GM13976 (cell line): ENCODE measurements at regions not wholly inside any gene's neighbourhood (a gene's known extent, or its start where the extent isn't known, plus 50 kb on each side); places are given as distances from the start of the nearest gene placed in this dataset.
"Not testable (repeated sequence)": the region's sequence is repeated elsewhere in the genome, so short reads cannot be mapped to it uniquely, and the experiment has no call there.

ENCODE experiments used
- DNase-seq: peaks from one replicate; pipeline ENCODE4 v3.0.0; 2012; ENCODE audit warnings: low spot score
- in situ Hi-C: fragments of 300-500 bp; cut with MboI; formaldehyde crosslinking; loops from one replicate; pipeline ENCODE4 v1.12.0; 2022; ENCODE audit warnings: low sequenced_read_pairs, mixed read lengths, inconsistent platforms; ENCODE audit not compliant: unreplicated experiment
- TF ChIP-seq, protein P1 (sequence below): IDR thresholded peaks from 2 replicates; pipeline ENCODE4 v1.5.1; 2012; ENCODE audit warnings: borderline replicate concordance, mild to moderate bottlenecking; ENCODE audit not compliant: insufficient read depth; ENCODE audit errors: extremely low read depth, missing control alignments, control extremely low read depth

DNA sequence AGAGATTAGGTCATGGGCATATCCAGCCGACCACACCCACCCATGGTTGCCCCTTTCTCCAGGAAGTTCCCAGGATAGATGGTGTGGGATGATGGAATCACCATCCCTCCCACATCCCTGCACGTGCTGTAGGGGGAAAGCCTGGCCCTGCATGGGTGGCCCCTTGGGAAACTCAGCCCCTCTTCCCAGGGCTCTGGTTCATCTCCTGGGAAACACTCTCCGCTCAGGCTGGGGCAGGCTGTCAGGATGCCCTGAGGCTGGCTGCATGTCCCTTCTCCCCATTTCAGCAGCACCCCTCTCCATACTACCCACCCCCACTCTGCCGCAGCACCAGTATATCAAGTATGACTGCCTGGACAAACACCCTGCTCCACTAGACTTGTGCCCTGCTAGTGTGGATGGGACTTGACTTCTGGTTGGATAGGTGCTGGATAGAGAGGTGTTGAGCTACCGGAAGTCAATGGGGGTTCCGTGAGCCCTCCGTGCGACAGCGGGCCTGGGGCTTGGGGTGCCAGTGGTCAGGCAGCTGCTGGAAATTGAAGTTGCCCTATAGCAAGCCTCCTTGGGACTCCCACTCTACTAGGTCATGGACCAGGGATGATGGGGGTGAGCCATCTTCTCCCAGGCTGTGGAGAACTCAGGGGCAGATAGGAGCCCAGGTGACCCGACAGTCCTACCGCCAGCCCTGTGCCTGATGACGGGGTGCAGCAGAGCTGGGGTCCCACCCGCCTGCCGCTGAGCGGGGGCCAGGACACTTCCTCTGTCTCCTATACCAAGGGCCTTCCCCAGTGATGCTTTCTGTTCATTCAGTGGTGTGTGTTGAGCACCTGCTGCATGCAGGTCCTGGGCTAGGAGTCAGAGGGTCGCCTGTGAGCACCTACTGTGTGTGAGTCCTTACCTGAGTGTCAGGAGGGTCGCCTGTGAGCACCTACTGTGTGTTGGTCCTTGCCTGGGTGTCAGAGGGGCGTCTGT, 69.4 kb upstream of the COL5A1 start:
- DNase-seq: peak; percentile 53
- TF ChIP-seq, protein P1, sequence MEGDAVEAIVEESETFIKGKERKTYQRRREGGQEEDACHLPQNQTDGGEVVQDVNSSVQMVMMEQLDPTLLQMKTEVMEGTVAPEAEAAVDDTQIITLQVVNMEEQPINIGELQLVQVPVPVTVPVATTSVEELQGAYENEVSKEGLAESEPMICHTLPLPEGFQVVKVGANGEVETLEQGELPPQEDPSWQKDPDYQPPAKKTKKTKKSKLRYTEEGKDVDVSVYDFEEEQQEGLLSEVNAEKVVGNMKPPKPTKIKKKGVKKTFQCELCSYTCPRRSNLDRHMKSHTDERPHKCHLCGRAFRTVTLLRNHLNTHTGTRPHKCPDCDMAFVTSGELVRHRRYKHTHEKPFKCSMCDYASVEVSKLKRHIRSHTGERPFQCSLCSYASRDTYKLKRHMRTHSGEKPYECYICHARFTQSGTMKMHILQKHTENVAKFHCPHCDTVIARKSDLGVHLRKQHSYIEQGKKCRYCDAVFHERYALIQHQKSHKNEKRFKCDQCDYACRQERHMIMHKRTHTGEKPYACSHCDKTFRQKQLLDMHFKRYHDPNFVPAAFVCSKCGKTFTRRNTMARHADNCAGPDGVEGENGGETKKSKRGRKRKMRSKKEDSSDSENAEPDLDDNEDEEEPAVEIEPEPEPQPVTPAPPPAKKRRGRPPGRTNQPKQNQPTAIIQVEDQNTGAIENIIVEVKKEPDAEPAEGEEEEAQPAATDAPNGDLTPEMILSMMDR: no peak
- in situ Hi-C loops: no loop called here

DNA sequence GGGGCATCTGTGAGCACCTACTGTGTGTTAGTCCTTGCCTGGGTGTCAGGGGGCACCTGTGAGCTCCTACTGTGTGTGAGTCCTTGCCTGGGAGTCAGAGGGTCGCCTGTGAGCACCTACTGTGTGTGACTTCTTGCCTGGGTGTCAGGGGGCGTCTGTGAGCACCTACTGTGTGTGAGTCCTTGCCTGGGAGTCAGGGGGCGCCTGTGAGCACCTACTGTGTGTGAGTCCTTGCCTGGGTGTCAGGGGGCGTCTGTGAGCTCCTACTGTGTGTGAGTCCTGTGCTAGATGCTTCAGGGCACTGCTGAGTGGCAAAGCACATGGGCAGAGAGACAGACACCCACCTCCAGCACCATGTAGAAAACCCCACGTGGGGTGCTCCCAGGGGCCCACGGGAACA, 66.9 kb upstream of the COL5A1 start:
- DNase-seq, in situ Hi-C loops: not testable (repeated sequence)

DNA sequence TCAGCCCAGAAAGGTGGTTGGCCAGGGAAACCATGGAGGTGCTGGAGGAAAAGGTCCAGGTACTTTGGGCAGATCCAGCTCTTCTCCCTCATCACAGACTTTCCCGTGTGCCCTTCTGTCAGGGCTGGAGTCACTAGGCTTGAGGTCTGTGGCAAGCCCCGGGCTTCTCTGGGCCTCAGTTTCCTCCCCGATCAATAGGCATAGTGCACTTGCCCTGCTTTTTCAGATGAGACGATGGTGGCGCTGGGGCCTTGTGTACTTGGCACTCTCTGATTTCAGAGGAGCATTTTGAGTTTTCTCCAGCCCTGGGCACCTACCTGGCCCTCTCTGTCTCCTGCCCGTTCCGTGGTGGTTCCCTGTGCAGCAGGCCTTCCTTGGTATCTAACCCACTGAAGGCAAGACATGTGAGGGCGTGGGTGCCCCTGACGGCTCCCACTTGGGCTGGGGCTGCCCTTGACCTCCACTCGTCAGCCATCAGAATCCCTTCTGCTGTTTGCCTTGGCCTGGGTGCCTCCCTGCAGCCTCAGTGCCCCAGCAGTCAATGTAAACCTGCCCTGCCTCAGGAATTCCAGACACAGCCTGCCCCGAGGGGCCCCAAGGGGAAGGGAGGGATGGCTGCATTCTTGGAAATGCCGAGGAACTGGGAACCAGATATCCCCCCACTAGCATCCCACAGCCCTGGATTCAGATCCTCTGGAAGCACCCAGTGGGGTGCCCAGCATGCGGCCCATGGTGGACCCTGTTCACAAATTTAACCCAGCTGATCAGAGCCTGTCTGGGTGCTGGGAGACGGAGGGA, 66.3 kb upstream of the COL5A1 start:
- TF ChIP-seq, protein P1: no peak
- in situ Hi-C loops: no loop called here
- DNase-seq: no peak

DNA sequence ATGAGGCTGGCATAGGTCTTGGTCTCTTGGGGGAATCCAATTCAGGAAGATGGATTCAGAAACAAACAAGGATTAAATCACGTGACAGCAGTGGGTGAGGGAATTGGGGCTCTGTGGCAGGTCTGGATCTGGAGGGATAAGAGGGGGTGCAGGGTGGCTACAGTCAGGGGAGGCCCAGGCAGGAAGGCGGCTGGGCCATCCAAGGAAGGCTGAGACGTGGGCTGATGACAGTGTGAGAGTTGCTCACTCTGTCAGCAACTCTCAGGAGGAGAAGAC, 65.8 kb upstream of the COL5A1 start:
- in situ Hi-C loops: no loop called here
- TF ChIP-seq, protein P1: no peak
- no peak for DNase-seq

DNA sequence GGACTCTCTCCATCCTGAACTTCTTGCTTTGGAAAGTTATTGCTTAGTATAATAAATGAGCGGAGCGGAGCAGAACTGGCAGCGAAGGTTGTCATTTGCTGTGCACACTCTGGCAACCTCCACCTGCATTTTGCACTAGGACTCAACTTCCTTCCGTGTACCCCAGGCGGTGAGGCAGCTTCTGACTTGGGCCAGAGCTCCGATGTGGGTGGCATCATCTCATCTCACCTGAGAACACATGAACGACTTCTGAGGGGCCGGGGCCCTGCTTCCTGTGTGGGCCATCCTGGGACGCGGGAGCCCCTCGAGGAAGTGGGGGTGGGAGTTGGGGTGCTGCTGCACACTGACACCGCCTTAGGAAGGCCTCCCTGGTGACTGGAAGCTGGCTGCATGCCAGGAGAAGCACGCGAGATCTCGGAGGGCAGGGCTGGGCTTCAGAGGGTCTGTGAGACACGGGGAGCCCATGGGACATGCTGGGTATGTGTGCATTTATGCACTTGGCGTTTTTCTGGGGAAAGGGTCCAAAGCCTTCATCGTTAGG, 56.5 kb upstream of the COL5A1 start:
- in situ Hi-C loops: no loop called here

DNA sequence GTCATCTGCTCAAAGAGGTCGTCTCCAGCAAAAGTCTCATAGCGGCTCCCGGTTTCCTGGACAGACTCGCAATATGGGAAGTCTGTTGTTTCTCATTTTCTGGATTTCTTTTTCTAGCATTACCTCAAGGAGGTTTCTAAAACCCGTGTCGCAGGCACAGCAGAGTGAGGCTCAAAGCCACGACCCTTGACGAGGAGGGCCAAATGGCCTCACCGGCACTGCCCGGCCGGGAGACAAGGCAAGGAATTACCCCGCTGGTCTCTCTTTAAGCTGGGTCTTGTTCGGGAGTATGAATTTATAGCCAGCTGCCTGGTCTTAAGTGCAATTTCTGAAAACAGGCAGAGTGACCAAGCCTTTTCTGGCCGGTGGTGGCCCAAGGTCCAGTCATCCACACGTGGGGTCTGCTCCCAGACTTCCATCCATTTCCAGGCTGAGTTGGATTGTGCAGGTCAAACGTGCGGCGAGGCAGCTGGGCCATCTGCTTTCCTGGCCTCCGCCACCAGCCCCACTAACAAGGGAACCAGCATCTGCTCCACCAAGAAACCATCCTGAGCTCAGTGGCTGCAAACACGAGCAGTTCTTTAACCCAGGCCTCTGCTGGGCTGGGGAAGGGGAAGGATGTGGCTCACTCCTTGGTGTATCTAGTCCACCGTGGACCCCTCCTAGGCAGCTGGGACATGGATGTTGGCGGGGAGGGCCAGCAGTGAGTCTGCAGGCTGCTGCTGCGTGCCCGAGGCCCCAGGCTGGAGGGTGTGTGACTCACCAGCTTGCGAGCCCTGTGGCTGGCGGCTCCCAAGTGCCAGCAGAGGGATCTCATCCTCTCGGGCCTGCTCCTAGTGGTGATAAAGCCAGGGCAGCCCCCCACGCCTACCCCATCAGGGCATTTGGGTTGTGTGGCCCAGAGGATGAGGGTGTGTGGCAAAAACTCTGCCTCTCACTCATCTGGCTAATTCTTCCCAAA, 55.6 kb upstream of the COL5A1 start:
- in situ Hi-C loops: no loop called here
- DNase-seq: no peak
- TF ChIP-seq, protein P1: no peak

More for the DNA sequence above, 56.5 kb upstream of the COL5A1 start:
- TF ChIP-seq, protein P1: no peak
- no peak for DNase-seq
